H1 (cell line): ENCODE measurements at regions not wholly inside any gene's neighbourhood (a gene's known extent, or its start where the extent isn't known, plus 50 kb on each side); places are given as distances from the start of the nearest gene placed in this dataset.

Experiments used
- CTCF ChIA-PET: fragments of 300-600 bp; sonication (Branson Sonifier 250); formaldehyde crosslinking; loops from one replicate; lab custom pipeline; 2021; ENCODE audit not compliant: partially characterized antibody; lab: Charles Lee
- POLR2A ChIA-PET: fragments of 300-600 bp; sonication (Branson Sonifier 250); formaldehyde crosslinking; loops from one replicate; lab custom pipeline; 2021; ENCODE audit warnings: inconsistent platforms; ENCODE audit not compliant: partially characterized antibody; lab: Charles Lee
- DNase-seq, 2 experiments: peaks; one replicate each; pipeline versions ENCODE4 v3.0.0 to v3.0.0-alpha.2; 2010 to 2022; ENCODE audit warnings: low spot score in 2 of 2, low read depth in 1 of 2, mixed read lengths in 1 of 2
- FAIRE-seq: peaks from 2 replicates; lab custom pipeline; 2011; peaks lifted over from hg19 to GRCh38; lab: Jason Lieb, UNC
- H2AFZ ChIP-seq: 2 replicates; pipeline ENCODE4 v1.8.1; 2012; ENCODE audit warnings: low read length, inconsistent platforms
- H2AK5ac ChIP-seq: 2 replicates; pipeline ENCODE4 v1.6.1; 2013; ENCODE audit warnings: low read depth, low read length
- H2BK120ac ChIP-seq: replicated peaks from 2 replicates; pipeline ENCODE3; 2013; ENCODE audit warnings: low read depth, low read length, inconsistent platforms
- H2BK12ac ChIP-seq: 2 replicates; pipeline ENCODE4 v1.6.1; 2013; ENCODE audit warnings: low read depth, low read length
- H2BK15ac ChIP-seq: 2 replicates; pipeline ENCODE4 v1.6.1; 2013; ENCODE audit warnings: low read length
- H2BK20ac ChIP-seq: 2 replicates; pipeline ENCODE4 v1.6.1; 2013; ENCODE audit warnings: low read length
- H2BK5ac ChIP-seq: 2 replicates; pipeline ENCODE4 v1.6.1; 2013; ENCODE audit warnings: low read depth, low read length
- H3K14ac ChIP-seq: 2 replicates; pipeline ENCODE4 v1.6.1; 2013; ENCODE audit warnings: inconsistent platforms; ENCODE audit not compliant: insufficient read length
- H3K18ac ChIP-seq: 2 replicates; pipeline ENCODE4 v1.6.1; 2013; ENCODE audit warnings: low read length; ENCODE audit errors: extremely low read depth
- H3K23ac ChIP-seq: 2 replicates; pipeline ENCODE4 v1.6.1; 2013; ENCODE audit warnings: inconsistent platforms; ENCODE audit not compliant: insufficient read length
- H3K23me2 ChIP-seq: 2 replicates; pipeline ENCODE4 v1.6.1; 2013; ENCODE audit warnings: low read depth, low read length
- H3K27ac ChIP-seq: 2 replicates; pipeline ENCODE4 v1.6.1; 2011; ENCODE audit warnings: low read depth, low read length, inconsistent platforms
- H3K27me3 ChIP-seq, 4 experiments: replicated peaks in 1 of 4; 1 replicate in 1 of 4; 2 replicates in 3 of 4; pipeline versions ENCODE4 v1.6.1 to v1.8.1; 2011 to 2013; ENCODE audit warnings: low read length in 3 of 4, mild to moderate bottlenecking in 3 of 4, inconsistent platforms in 2 of 4, mixed read lengths in 2 of 4, moderate library complexity in 1 of 4; ENCODE audit not compliant: control insufficient read depth in 3 of 4, insufficient read depth in 3 of 4; ENCODE audit errors: extremely low read depth in 1 of 4
- H3K36me3 ChIP-seq, 4 experiments: 2 replicates each; pipeline versions ENCODE4 v1.6.1 to v1.8.1; 2011 to 2013; ENCODE audit warnings: mild to moderate bottlenecking in 4 of 4, low read length in 3 of 4, moderate library complexity in 2 of 4, control low read depth in 1 of 4, inconsistent platforms in 1 of 4; ENCODE audit not compliant: insufficient read depth in 4 of 4, control insufficient read depth in 2 of 4
- H3K4ac ChIP-seq: replicated peaks from 2 replicates; pipeline ENCODE3; 2013; ENCODE audit warnings: low read length, low read depth, mixed read lengths, inconsistent platforms; ENCODE audit not compliant: insufficient read length
- H3K4me1 ChIP-seq, 4 experiments: replicated peaks in 1 of 4; 1 replicate in 1 of 4; 2 replicates in 3 of 4; pipeline versions ENCODE4 v1.6.1 to v1.8.1; 2011 to 2013; ENCODE audit warnings: low read length in 3 of 4, inconsistent platforms in 2 of 4, mixed read lengths in 1 of 4; ENCODE audit not compliant: insufficient read depth in 4 of 4, control insufficient read depth in 3 of 4
- H3K4me2 ChIP-seq, 2 experiments: 2 replicates each; pipeline versions ENCODE4 v1.6.1 to v1.8.1; 2011 to 2013; ENCODE audit warnings: low read depth in 2 of 2, low read length in 2 of 2, control low read depth in 1 of 2, inconsistent platforms in 1 of 2, mild to moderate bottlenecking in 1 of 2; ENCODE audit not compliant: insufficient read depth in 1 of 2
- H3K4me3 ChIP-seq, 4 experiments: fragments of 200-600, 300-600 bp in 1 of 4; sonication (generic), shearing (Covaris generic), sonication (Bioruptor Twin) in 1 of 4; 2 replicates each; pipeline versions ENCODE4 v1.5.1 to v1.8.1; 2011 to 2016; ENCODE audit warnings: low read length in 4 of 4, low read depth in 3 of 4, control low read depth in 2 of 4, inconsistent platforms in 2 of 4, mild to moderate bottlenecking in 2 of 4, mixed read lengths in 1 of 4, moderate library complexity in 1 of 4; ENCODE audit not compliant: insufficient read depth in 2 of 4; ENCODE audit errors: extremely low read depth in 1 of 4
- H3K56ac ChIP-seq: replicated peaks from 2 replicates; pipeline ENCODE3; 2013; ENCODE audit warnings: low read depth, mild to moderate bottlenecking, mixed read lengths, low read length, inconsistent platforms; ENCODE audit not compliant: insufficient read length
- H3K79me1 ChIP-seq: 2 replicates; pipeline ENCODE4 v1.6.1; 2013; ENCODE audit warnings: low read depth, low read length, control low read depth
- H3K79me2 ChIP-seq, 2 experiments: 2 replicates each; pipeline versions ENCODE4 v1.6.1 to v1.8.1; 2012 to 2013; ENCODE audit warnings: low read length in 2 of 2, mild to moderate bottlenecking in 2 of 2, inconsistent platforms in 1 of 2; ENCODE audit not compliant: insufficient read depth in 2 of 2, control insufficient read depth in 1 of 2
- H3K9ac ChIP-seq, 4 experiments: replicated peaks in 1 of 4; 1 replicate in 1 of 4; 2 replicates in 3 of 4; pipeline versions ENCODE4 v1.6.1 to v1.8.1; 2011 to 2013; ENCODE audit warnings: low read depth in 3 of 4, low read length in 3 of 4, control low read depth in 2 of 4, mild to moderate bottlenecking in 2 of 4, moderate library complexity in 2 of 4, inconsistent platforms in 1 of 4; ENCODE audit errors: extremely low read depth in 1 of 4
- H3K9me3 ChIP-seq, 2 experiments: 2 replicates each; pipeline versions ENCODE4 v1.6.1 to v1.8.1; 2012 to 2013; ENCODE audit warnings: mild to moderate bottlenecking in 2 of 2, moderate library complexity in 2 of 2, control low read depth in 1 of 2, inconsistent platforms in 1 of 2, low read depth in 1 of 2, low read length in 1 of 2, mixed read lengths in 1 of 2; ENCODE audit not compliant: insufficient read depth in 2 of 2
- H4K20me1 ChIP-seq, 2 experiments: replicated peaks in 1 of 2; 2 replicates each; pipeline versions ENCODE3 to v1.8.1; 2011 to 2013; ENCODE audit warnings: inconsistent platforms in 2 of 2, low read length in 2 of 2, mild to moderate bottlenecking in 1 of 2; ENCODE audit not compliant: insufficient read depth in 2 of 2, control insufficient read depth in 1 of 2
- H4K5ac ChIP-seq: 2 replicates; pipeline ENCODE4 v1.6.1; 2013; ENCODE audit warnings: low read length, low read depth, mixed read lengths, inconsistent platforms; ENCODE audit not compliant: insufficient read length
- H4K8ac ChIP-seq: 2 replicates; pipeline ENCODE4 v1.8.0; 2013; ENCODE audit warnings: mild to moderate bottlenecking, moderate library complexity, low read length, inconsistent platforms; ENCODE audit not compliant: insufficient read depth; ENCODE audit errors: extremely low read depth
- H4K91ac ChIP-seq: replicated peaks from 2 replicates; pipeline ENCODE3; 2013; ENCODE audit warnings: low read length, mixed read lengths, inconsistent platforms; ENCODE audit not compliant: insufficient read length
- E2F6 ChIP-seq: IDR thresholded peaks from 2 replicates; pipeline ENCODE4 v1.6.1; 2012; ENCODE audit warnings: inconsistent platforms
- RFX5 ChIP-seq: IDR thresholded peaks from 2 replicates; pipeline ENCODE4 v1.6.1; 2011; ENCODE audit warnings: low read depth, low read length, improper control_type of control experiment, borderline replicate concordance
- TEAD4 ChIP-seq: IDR thresholded peaks from 2 replicates; pipeline ENCODE4 v1.6.1; 2012; ENCODE audit warnings: low read depth, low read length, inconsistent platforms, mixed read lengths
- WGBS, 2 experiments: shearing (Covaris generic) in 1 of 2; methylation state at CpG; one replicate each; pipeline versions ENCODE4 v1.1.6 to v1.1.7; 2013 to 2015; ENCODE audit warnings: low lambda C conversion rate in 2 of 2, mixed read lengths in 2 of 2, inconsistent platforms in 1 of 2, low coverage in 1 of 2, missing lambda C conversion rate in 1 of 2; ENCODE audit not compliant: insufficient replicate concordance in 2 of 2, insufficient coverage in 1 of 2, insufficient read length in 1 of 2; ENCODE audit errors: extremely low coverage in 1 of 2, missing lambda C conversion rate in 1 of 2; 5-methylcytosine and 5-hydroxymethylcytosine counted together
- TF ChIP-seq, protein P1 (sequence below): IDR thresholded peaks from 2 replicates; pipeline ENCODE4 v1.6.1; 2011; ENCODE audit warnings: low read length, improper control_type of control experiment

DNA sequence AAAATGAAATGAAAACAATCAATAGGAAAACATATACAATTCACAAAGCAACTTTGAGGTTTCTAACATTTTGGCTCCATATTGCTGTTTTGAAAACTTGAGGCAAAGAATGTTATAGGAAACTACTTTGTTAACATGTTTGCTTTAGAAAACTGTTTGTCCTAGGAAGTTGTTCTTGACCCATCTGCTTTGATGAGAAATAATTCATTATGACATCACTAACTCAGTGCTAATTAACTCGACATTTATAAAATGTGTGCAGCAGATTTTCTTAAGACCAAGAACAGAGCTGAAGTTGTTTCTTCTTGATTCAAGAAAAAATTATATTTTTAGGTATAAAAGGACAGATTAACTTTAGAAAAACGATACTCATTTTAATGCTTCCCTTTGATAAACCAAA is 94.7 kb downstream of the SOX9 start:
- POLR2A ChIA-PET, result no interaction called here
- Histone ChIP-seq H2BK12ac (no peak overlapping the region), H3K18ac (no peak overlapping the region), H3K27ac (no peak overlapping the region), H4K8ac (no peak overlapping the region), H3K4me3 (no peak overlapping the region), H3K36me3 (no peaks in the 10 kb centered on the region), H3K14ac (no peak overlapping the region), H2BK120ac (no peak overlapping the region), H2BK15ac (no peak overlapping the region), H2AK5ac (no peak overlapping the region), H3K9ac (no peak overlapping the region), H3K4ac (no peak overlapping the region), H3K4me2 (no peak overlapping the region), H4K20me1 (no peaks in the 10 kb centered on the region), H2BK20ac (no peak overlapping the region), H4K5ac (no peak overlapping the region), H3K9me3 (no peaks in the 10 kb centered on the region), H3K56ac (no peak overlapping the region), H3K79me2 (no peaks in the 10 kb centered on the region), H2AFZ (no peak overlapping the region), H2BK5ac (no peak overlapping the region), H3K23me2 (peaks cover 10% of the 10 kb centered on the region), H3K4me1 (peaks cover 2 to 7% (median 4%) of the 10 kb centered on the region in 4 experiments; a peak in 6 of 7 replicates), H4K91ac (no peak overlapping the region), H3K79me1 (no peaks in the 10 kb centered on the region), H3K23ac (no peak overlapping the region), H3K27me3 (peaks cover 2 to 25% (median 24%) of the 10 kb centered on the region in 4 experiments)
- TF ChIP-seq RFX5, result no peak
- TF ChIP-seq, protein P1, sequence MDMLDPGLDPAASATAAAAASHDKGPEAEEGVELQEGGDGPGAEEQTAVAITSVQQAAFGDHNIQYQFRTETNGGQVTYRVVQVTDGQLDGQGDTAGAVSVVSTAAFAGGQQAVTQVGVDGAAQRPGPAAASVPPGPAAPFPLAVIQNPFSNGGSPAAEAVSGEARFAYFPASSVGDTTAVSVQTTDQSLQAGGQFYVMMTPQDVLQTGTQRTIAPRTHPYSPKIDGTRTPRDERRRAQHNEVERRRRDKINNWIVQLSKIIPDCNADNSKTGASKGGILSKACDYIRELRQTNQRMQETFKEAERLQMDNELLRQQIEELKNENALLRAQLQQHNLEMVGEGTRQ, result no peak
- no peak for TF ChIP-seq E2F6
- TF ChIP-seq TEAD4, result no peak
- WGBS, 2 experiments, result 89% methylated on average over 2 of the region's 2 CpGs; no CpG with 5 or more reads in 1 of the 2 experiments
- DNase-seq (no peak), FAIRE-seq (no peak)
- CTCF ChIA-PET, result no interaction called here
